GM23338 (cell line): ENCODE measurements at regions not wholly inside any gene's neighbourhood (a gene's known extent, or its start where the extent isn't known, plus 50 kb on each side); places are given as distances from the start of the nearest gene placed in this dataset.

Experiments used
- ATAC-seq: fragments of 200-7000 bp; cut with Tn5 transposase; 3 replicates; pipeline ENCODE4 v1.9.1; 2020
- DNase-seq: peaks from one replicate; pipeline ENCODE4 v3.0.0-alpha.2; 2015; ENCODE audit warnings: low spot score
- H2AFZ ChIP-seq: fragments of 200-600 bp; sonication (generic); 2 replicates; pipeline ENCODE4 v1.8.0; 2016; ENCODE audit warnings: antibody characterized with exemption, mild to moderate bottlenecking, moderate library complexity
- H3F3A ChIP-seq: fragments of 200-600 bp; sonication (generic); replicated peaks from 2 replicates; pipeline ENCODE4 v1.8.0; 2017; ENCODE audit warnings: antibody characterized with exemption, mixed run types, low read depth
- H3K27ac ChIP-seq: fragments of 200-600 bp; sonication (generic); 2 replicates; pipeline ENCODE4 v1.6.1; 2016; ENCODE audit warnings: low read depth
- H3K27me3 ChIP-seq: fragments of 200-600 bp; sonication (generic); 2 replicates; pipeline ENCODE4 v1.8.0; 2016; ENCODE audit warnings: mild to moderate bottlenecking, mixed run types, moderate library complexity; ENCODE audit not compliant: insufficient read depth
- H3K36me3 ChIP-seq: fragments of 200-600 bp; sonication (generic); 2 replicates; pipeline ENCODE4 v1.8.0; 2016; ENCODE audit warnings: mild to moderate bottlenecking; ENCODE audit not compliant: insufficient read depth
- H3K4me1 ChIP-seq: fragments of 200-600 bp; sonication (generic); 2 replicates; pipeline ENCODE4 v1.8.0; 2016; ENCODE audit warnings: mild to moderate bottlenecking, moderate library complexity; ENCODE audit not compliant: insufficient read depth
- H3K4me2 ChIP-seq: fragments of 200-600 bp; sonication (generic); 2 replicates; pipeline ENCODE4 v1.7.1; 2017; ENCODE audit warnings: mixed run types
- H3K4me3 ChIP-seq: fragments of 200-600 bp; sonication (generic); 2 replicates; pipeline ENCODE4 v1.6.1; 2016; ENCODE audit warnings: mixed run types
- H3K79me2 ChIP-seq: fragments of 200-600 bp; sonication (generic); replicated peaks from 2 replicates; pipeline ENCODE4 v1.8.0; 2017; ENCODE audit warnings: mild to moderate bottlenecking; ENCODE audit not compliant: insufficient read depth
- H3K9me2 ChIP-seq: fragments of 200-600 bp; sonication (generic); 2 replicates; pipeline ENCODE4 v1.8.0; 2017; ENCODE audit not compliant: insufficient read depth
- H4K20me1 ChIP-seq: fragments of 200-600 bp; sonication (generic); replicated peaks from 2 replicates; pipeline ENCODE4 v1.8.0; 2017; ENCODE audit warnings: mild to moderate bottlenecking; ENCODE audit not compliant: insufficient read depth
- H3K27ac Mint-ChIP-seq: 2 replicates; pipeline ENCODE4 v1.8.0; 2020; ENCODE audit warnings: inconsistent platforms, mild to moderate bottlenecking, moderate library complexity, mixed read lengths
- H3K27me3 Mint-ChIP-seq: 3 replicates; pipeline ENCODE4 v1.8.0; 2022; ENCODE audit warnings: low read depth, mild to moderate bottlenecking, moderate library complexity, mixed read lengths, inconsistent platforms; ENCODE audit not compliant: insufficient read depth, poor library complexity
- H3K36me3 Mint-ChIP-seq: 3 replicates; pipeline ENCODE4 v1.8.0; 2021; ENCODE audit warnings: low read depth, mild to moderate bottlenecking, inconsistent platforms, moderate library complexity, mixed read lengths
- H3K4me1 Mint-ChIP-seq: 3 replicates; pipeline ENCODE4 v1.8.0; 2020; ENCODE audit warnings: mild to moderate bottlenecking, inconsistent platforms, mixed read lengths
- H3K4me3 Mint-ChIP-seq: 3 replicates; pipeline ENCODE4 v1.8.0; 2021; ENCODE audit warnings: moderate library complexity, mild to moderate bottlenecking, inconsistent platforms, mixed read lengths
- H3K9me3 Mint-ChIP-seq: 3 replicates; pipeline ENCODE4 v1.8.0; 2020; ENCODE audit warnings: moderate library complexity, mild to moderate bottlenecking, inconsistent platforms, mixed read lengths
- CREB1 ChIP-seq: fragments of 250-450 bp; sonication (Bioruptor Pico); IDR thresholded peaks from 2 replicates; pipeline ENCODE4 v1.5.0; 2020; ENCODE audit warnings: low read depth, mild to moderate bottlenecking, moderate library complexity
- EZH2 ChIP-seq: fragments of 200-600 bp; sonication (generic); IDR thresholded peaks from one replicate; pipeline ENCODE4 v1.8.0; 2017; ENCODE audit warnings: antibody characterized with exemption, mild to moderate bottlenecking, low read depth; ENCODE audit not compliant: unreplicated experiment
- EZH2phosphoT487 ChIP-seq: fragments of 200-600 bp; sonication (generic); IDR thresholded peaks from one replicate; pipeline ENCODE4 v1.8.1; 2018; ENCODE audit warnings: antibody characterized with exemption; ENCODE audit not compliant: unreplicated experiment
- JUNB ChIP-seq: IDR thresholded peaks from one replicate; pipeline ENCODE4 v1.6.1; 2016; ENCODE audit warnings: antibody characterized with exemption; ENCODE audit not compliant: unreplicated experiment
- NANOG ChIP-seq: IDR thresholded peaks from 2 replicates; pipeline ENCODE4 v1.6.1; 2016; ENCODE audit warnings: antibody characterized with exemption, borderline replicate concordance
- POLR2AphosphoS5 ChIP-seq: IDR thresholded peaks from 2 replicates; pipeline ENCODE4 v1.6.1; 2016; ENCODE audit warnings: antibody characterized with exemption, low read depth
- STAT1 ChIP-seq: IDR thresholded peaks from one replicate; pipeline ENCODE4 v1.6.1; 2016; ENCODE audit warnings: antibody characterized with exemption; ENCODE audit not compliant: unreplicated experiment
- ZNF114 ChIP-seq: fragments of 250-450 bp; sonication (Bioruptor Pico); IDR thresholded peaks from 2 replicates; pipeline ENCODE4 v1.5.0; 2020; ENCODE audit warnings: mild to moderate bottlenecking, moderate library complexity
- ZNF331 ChIP-seq: fragments of 250-450 bp; sonication (Bioruptor Pico); IDR thresholded peaks from 2 replicates; pipeline ENCODE4 v1.5.0; 2020; ENCODE audit warnings: low read depth, mild to moderate bottlenecking, moderate library complexity
- TF ChIP-seq, protein P1 (sequence below): fragments of 250-450 bp; sonication (Bioruptor Pico); IDR thresholded peaks from 2 replicates; pipeline ENCODE4 v1.5.0; 2020; ENCODE audit warnings: mild to moderate bottlenecking, moderate library complexity
- TF ChIP-seq, protein P2 (sequence below): IDR thresholded peaks from one replicate; pipeline ENCODE4 v1.6.1; 2018; ENCODE audit warnings: antibody characterized with exemption; ENCODE audit not compliant: unreplicated experiment
- TF ChIP-seq, protein P3 (sequence below): IDR thresholded peaks from 2 replicates; pipeline ENCODE4 v1.6.1; 2016; ENCODE audit warnings: antibody characterized with exemption
- TF ChIP-seq, protein P4 (sequence below), 2 experiments: fragments of 200-600 bp in 1 of 2; sonication (generic) in 1 of 2; conservative IDR thresholded peaks; 2 replicates each; pipeline versions ENCODE4 v1.5.1 to v1.6.1; 2016 to 2017; ENCODE audit warnings: antibody characterized with exemption in 2 of 2, low read depth in 2 of 2, mild to moderate bottlenecking in 2 of 2, moderate library complexity in 1 of 2

DNA sequence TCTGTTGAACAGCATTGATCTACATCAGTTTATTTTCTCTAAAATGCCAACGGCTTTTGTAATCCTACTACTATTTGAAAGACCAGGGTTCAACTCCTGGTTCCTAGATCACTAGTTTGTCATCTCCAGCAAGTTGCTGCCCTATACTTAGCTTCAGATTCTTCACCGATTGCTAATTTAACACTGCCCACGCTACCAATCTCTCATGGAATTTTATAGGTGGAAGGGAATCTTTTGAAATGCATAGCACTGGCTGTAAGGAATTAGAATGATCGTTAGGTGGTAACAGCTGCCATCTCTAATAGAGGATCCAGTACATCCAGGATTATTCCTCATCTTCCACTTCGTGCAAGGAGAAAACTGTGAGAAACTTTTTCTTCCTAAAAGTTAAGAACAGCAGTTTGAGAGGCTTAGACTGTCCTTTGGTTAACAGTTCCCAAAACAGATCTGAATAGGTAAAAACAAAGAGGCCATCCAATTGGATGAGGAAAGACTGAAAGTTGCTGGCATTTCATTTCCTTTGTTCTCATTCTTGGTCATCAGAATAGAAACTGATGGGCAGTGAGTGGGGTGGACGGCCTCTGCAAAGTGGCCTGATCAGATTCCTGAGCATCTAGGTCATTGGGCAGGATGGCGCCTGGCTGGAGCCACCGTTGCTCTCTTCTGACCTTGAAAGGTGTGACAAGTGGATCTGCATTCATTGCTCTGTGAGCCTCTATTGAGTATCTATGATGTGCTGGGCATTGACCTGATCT, 236.3 kb upstream of the SORL1-AS1 start:
- peaks cover 19% of the 10 kb centered on the region for H3K4me1 ChIP-seq
- ATAC-seq (peak; percentile 64), DNase-seq (peak; percentile 32)
- H3K4me3 ChIP-seq = no peak overlapping the region
- H3F3A ChIP-seq = no peaks in the 10 kb centered on the region
- H3K27me3 Mint-ChIP-seq = no peaks in the 10 kb centered on the region
- 0 out of 2 replicates have a peak overlapping the region, but pooled peaks have one; percentile 2 for H3K4me2 ChIP-seq
- H3K79me2 ChIP-seq = no peaks in the 10 kb centered on the region
- H3K27ac ChIP-seq = 0 out of 2 replicates have a peak overlapping the region, but pooled peaks have one; percentile 1
- no peak overlapping the region for H3K27ac Mint-ChIP-seq
- H3K36me3 ChIP-seq = no peaks in the 10 kb centered on the region
- no peaks in the 10 kb centered on the region for H3K27me3 ChIP-seq
- TF ChIP-seq JUNB (no peak), ZNF331 (CRISPR knock-in tag) (no peak), NANOG (no peak), EZH2phosphoT487 (no peak), EZH2 (no peak), STAT1 (no peak), CREB1 (no peak), ZNF114 (no peak), POLR2AphosphoS5 (no peak)
- TF ChIP-seq, protein P1, sequence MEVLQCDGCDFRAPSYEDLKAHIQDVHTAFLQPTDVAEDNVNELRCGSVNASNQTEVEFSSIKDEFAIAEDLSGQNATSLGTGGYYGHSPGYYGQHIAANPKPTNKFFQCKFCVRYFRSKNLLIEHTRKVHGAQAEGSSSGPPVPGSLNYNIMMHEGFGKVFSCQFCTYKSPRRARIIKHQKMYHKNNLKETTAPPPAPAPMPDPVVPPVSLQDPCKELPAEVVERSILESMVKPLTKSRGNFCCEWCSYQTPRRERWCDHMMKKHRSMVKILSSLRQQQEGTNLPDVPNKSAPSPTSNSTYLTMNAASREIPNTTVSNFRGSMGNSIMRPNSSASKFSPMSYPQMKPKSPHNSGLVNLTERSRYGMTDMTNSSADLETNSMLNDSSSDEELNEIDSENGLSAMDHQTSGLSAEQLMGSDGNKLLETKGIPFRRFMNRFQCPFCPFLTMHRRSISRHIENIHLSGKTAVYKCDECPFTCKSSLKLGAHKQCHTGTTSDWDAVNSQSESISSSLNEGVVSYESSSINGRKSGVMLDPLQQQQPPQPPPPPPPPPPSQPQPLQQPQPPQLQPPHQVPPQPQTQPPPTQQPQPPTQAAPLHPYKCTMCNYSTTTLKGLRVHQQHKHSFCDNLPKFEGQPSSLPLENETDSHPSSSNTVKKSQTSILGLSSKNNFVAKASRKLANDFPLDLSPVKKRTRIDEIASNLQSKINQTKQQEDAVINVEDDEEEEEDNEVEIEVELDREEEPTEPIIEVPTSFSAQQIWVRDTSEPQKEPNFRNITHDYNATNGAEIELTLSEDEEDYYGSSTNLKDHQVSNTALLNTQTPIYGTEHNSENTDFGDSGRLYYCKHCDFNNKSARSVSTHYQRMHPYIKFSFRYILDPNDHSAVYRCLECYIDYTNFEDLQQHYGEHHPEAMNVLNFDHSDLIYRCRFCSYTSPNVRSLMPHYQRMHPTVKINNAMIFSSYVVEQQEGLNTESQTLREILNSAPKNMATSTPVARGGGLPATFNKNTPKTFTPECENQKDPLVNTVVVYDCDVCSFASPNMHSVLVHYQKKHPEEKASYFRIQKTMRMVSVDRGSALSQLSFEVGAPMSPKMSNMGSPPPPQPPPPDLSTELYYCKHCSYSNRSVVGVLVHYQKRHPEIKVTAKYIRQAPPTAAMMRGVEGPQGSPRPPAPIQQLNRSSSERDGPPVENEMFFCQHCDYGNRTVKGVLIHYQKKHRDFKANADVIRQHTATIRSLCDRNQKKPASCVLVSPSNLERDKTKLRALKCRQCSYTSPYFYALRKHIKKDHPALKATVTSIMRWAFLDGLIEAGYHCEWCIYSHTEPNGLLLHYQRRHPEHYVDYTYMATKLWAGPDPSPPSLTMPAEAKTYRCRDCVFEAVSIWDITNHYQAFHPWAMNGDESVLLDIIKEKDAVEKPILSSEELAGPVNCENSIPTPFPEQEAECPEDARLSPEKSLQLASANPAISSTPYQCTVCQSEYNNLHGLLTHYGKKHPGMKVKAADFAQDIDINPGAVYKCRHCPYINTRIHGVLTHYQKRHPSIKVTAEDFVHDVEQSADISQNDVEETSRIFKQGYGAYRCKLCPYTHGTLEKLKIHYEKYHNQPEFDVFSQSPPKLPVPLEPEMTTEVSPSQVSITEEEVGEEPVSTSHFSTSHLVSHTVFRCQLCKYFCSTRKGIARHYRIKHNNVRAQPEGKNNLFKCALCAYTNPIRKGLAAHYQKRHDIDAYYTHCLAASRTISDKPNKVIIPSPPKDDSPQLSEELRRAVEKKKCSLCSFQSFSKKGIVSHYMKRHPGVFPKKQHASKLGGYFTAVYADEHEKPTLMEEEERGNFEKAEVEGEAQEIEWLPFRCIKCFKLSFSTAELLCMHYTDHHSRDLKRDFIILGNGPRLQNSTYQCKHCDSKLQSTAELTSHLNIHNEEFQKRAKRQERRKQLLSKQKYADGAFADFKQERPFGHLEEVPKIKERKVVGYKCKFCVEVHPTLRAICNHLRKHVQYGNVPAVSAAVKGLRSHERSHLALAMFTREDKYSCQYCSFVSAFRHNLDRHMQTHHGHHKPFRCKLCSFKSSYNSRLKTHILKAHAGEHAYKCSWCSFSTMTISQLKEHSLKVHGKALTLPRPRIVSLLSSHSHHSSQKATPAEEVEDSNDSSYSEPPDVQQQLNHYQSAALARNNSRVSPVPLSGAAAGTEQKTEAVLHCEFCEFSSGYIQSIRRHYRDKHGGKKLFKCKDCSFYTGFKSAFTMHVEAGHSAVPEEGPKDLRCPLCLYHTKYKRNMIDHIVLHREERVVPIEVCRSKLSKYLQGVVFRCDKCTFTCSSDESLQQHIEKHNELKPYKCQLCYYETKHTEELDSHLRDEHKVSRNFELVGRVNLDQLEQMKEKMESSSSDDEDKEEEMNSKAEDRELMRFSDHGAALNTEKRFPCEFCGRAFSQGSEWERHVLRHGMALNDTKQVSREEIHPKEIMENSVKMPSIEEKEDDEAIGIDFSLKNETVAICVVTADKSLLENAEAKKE = no peak
- TF ChIP-seq, protein P2, sequence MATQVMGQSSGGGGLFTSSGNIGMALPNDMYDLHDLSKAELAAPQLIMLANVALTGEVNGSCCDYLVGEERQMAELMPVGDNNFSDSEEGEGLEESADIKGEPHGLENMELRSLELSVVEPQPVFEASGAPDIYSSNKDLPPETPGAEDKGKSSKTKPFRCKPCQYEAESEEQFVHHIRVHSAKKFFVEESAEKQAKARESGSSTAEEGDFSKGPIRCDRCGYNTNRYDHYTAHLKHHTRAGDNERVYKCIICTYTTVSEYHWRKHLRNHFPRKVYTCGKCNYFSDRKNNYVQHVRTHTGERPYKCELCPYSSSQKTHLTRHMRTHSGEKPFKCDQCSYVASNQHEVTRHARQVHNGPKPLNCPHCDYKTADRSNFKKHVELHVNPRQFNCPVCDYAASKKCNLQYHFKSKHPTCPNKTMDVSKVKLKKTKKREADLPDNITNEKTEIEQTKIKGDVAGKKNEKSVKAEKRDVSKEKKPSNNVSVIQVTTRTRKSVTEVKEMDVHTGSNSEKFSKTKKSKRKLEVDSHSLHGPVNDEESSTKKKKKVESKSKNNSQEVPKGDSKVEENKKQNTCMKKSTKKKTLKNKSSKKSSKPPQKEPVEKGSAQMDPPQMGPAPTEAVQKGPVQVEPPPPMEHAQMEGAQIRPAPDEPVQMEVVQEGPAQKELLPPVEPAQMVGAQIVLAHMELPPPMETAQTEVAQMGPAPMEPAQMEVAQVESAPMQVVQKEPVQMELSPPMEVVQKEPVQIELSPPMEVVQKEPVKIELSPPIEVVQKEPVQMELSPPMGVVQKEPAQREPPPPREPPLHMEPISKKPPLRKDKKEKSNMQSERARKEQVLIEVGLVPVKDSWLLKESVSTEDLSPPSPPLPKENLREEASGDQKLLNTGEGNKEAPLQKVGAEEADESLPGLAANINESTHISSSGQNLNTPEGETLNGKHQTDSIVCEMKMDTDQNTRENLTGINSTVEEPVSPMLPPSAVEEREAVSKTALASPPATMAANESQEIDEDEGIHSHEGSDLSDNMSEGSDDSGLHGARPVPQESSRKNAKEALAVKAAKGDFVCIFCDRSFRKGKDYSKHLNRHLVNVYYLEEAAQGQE = no peak
- TF ChIP-seq, protein P3, sequence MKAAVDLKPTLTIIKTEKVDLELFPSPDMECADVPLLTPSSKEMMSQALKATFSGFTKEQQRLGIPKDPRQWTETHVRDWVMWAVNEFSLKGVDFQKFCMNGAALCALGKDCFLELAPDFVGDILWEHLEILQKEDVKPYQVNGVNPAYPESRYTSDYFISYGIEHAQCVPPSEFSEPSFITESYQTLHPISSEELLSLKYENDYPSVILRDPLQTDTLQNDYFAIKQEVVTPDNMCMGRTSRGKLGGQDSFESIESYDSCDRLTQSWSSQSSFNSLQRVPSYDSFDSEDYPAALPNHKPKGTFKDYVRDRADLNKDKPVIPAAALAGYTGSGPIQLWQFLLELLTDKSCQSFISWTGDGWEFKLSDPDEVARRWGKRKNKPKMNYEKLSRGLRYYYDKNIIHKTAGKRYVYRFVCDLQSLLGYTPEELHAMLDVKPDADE = no peak
- TF ChIP-seq, protein P4, sequence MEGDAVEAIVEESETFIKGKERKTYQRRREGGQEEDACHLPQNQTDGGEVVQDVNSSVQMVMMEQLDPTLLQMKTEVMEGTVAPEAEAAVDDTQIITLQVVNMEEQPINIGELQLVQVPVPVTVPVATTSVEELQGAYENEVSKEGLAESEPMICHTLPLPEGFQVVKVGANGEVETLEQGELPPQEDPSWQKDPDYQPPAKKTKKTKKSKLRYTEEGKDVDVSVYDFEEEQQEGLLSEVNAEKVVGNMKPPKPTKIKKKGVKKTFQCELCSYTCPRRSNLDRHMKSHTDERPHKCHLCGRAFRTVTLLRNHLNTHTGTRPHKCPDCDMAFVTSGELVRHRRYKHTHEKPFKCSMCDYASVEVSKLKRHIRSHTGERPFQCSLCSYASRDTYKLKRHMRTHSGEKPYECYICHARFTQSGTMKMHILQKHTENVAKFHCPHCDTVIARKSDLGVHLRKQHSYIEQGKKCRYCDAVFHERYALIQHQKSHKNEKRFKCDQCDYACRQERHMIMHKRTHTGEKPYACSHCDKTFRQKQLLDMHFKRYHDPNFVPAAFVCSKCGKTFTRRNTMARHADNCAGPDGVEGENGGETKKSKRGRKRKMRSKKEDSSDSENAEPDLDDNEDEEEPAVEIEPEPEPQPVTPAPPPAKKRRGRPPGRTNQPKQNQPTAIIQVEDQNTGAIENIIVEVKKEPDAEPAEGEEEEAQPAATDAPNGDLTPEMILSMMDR (conservative IDR thresholded peaks at IDR 0.05; ENCODE audit: low read depth in 2 of 2) = no peak
- H3K36me3 Mint-ChIP-seq = no peaks in the 10 kb centered on the region
- H2AFZ ChIP-seq = peak overlapping the region; percentile 2; the same call in 1 of the 2 replicates
- peaks cover 2% of the 10 kb centered on the region for H3K9me2 ChIP-seq
- H3K4me3 Mint-ChIP-seq = no peak overlapping the region
- peaks cover 21% of the 10 kb centered on the region for H3K4me1 Mint-ChIP-seq
- no peaks in the 10 kb centered on the region for H3K9me3 Mint-ChIP-seq
- no peaks in the 10 kb centered on the region for H4K20me1 ChIP-seq
